HCT116 (cell line): ENCODE measurements at regions not wholly inside any gene's neighbourhood (a gene's known extent, or its start where the extent isn't known, plus 50 kb on each side); places are given as distances from the start of the nearest gene placed in this dataset.

ENCODE experiments used
- ATAC-seq: fragments of 200-7000 bp; cut with Tn5 transposase; 2 replicates; pipeline ENCODE4 v1.9.1; 2020; ENCODE audit warnings: mild to moderate bottlenecking, moderate library complexity
- BruUV-seq: library from RNA; stranded (reverse); fragments of 400-500 nt; replicated peaks from 2 replicates; lab custom pipeline; 2021; lab: Mats Ljungman, UMichigan
- CTCF ChIA-PET: fragments of 300-600 bp; sonication (Branson Sonifier 250); formaldehyde crosslinking; loops from one replicate; lab custom pipeline; 2021; ENCODE audit warnings: antibody characterized with exemption; lab: Charles Lee
- POLR2A ChIA-PET: fragments of 300-600, 350-600 bp; sonication (Branson Sonifier 250); formaldehyde crosslinking; loops from one replicate; lab custom pipeline; 2021; ENCODE audit warnings: antibody characterized with exemption; lab: Charles Lee
- RAD21 ChIA-PET, 2 experiments: fragments of 300-600 bp; sonication (Branson Sonifier 250); formaldehyde crosslinking; loops; one replicate each; lab custom pipeline; 2023; ENCODE audit warnings: low total read pairs in 2 of 2; ENCODE audit not compliant: uncharacterized antibody in 2 of 2, unreplicated experiment in 2 of 2, low non-redundant PET in 1 of 2; lab: Charles Lee
- DNase-seq: peaks from one replicate; pipeline ENCODE4 v3.0.0-alpha.2; 2010; ENCODE audit warnings: low read depth, low spot score
- H2AFZ ChIP-seq: fragments of 200-600 bp; shearing (Covaris generic), sonication (generic); 2 replicates; pipeline ENCODE4 v1.6.1; 2017; ENCODE audit warnings: low read depth, mixed run types, mixed read lengths, antibody characterized with exemption, low read length; ENCODE audit not compliant: poor library complexity, severe bottlenecking
- H3K27ac ChIP-seq: 2 replicates; pipeline ENCODE4 v1.5.1; 2012; ENCODE audit warnings: low read depth, low read length
- H3K27me3 ChIP-seq: fragments of 200-600 bp; sonication (generic); 2 replicates; pipeline ENCODE4 v1.6.1; 2016; ENCODE audit warnings: mixed run types, low read length, mixed read lengths; ENCODE audit not compliant: insufficient read depth
- H3K36me3 ChIP-seq, 2 experiments: fragments of 200-500 bp in 1 of 2; fragments of 200-600 bp in 1 of 2; sonication (Bioruptor generic) in 1 of 2; sonication (generic) in 1 of 2; 2 replicates each; pipeline versions ENCODE4 v1.5.1 to v1.6.1; 2014 to 2016; ENCODE audit warnings: low read length in 2 of 2, inconsistent platforms in 1 of 2, mixed read lengths in 1 of 2, mixed run types in 1 of 2; ENCODE audit not compliant: insufficient read depth in 2 of 2, control insufficient read depth in 1 of 2
- H3K4me1 ChIP-seq, 2 experiments: fragments of 200-600 bp in 1 of 2; sonication (generic) in 1 of 2; 2 replicates each; pipeline versions ENCODE4 v1.5.1 to v1.6.1; 2012 to 2017; ENCODE audit warnings: low read length in 2 of 2, inconsistent platforms in 1 of 2, mild to moderate bottlenecking in 1 of 2, mixed read lengths in 1 of 2, mixed run types in 1 of 2, moderate library complexity in 1 of 2; ENCODE audit not compliant: insufficient read depth in 2 of 2, control insufficient read depth in 1 of 2
- H3K4me2 ChIP-seq: fragments of 200-600 bp; sonication (generic); 2 replicates; pipeline ENCODE4 v1.6.1; 2017; ENCODE audit warnings: mixed run types, low read length, mixed read lengths
- H3K4me3 ChIP-seq, 2 experiments: fragments of 200-600 bp in 1 of 2; sonication (generic) in 1 of 2; replicated peaks in 1 of 2; 2 replicates each; pipeline ENCODE4 v1.5.1; 2011 to 2016; ENCODE audit warnings: low read length in 2 of 2, control low read depth in 1 of 2, low read depth in 1 of 2, mild to moderate bottlenecking in 1 of 2, mixed read lengths in 1 of 2, mixed run types in 1 of 2
- H3K79me2 ChIP-seq: fragments of 200-600 bp; sonication (generic); 2 replicates; pipeline ENCODE4 v1.6.1; 2017; ENCODE audit warnings: mild to moderate bottlenecking, mixed run types, low read length, moderate library complexity, mixed read lengths; ENCODE audit not compliant: insufficient read depth
- H3K9ac ChIP-seq: fragments of 200-600 bp; sonication (generic); 2 replicates; pipeline ENCODE4 v1.6.1; 2016; ENCODE audit warnings: low read length, mixed read lengths
- H3K9me2 ChIP-seq: fragments of 200-600 bp; sonication (generic), shearing (Covaris generic); 2 replicates; pipeline ENCODE4 v1.6.1; 2017; ENCODE audit warnings: mixed run types, mild to moderate bottlenecking, moderate library complexity; ENCODE audit not compliant: insufficient read depth
- H3K9me3 ChIP-seq, 2 experiments: fragments of 200-500 bp in 1 of 2; fragments of 200-600 bp in 1 of 2; sonication (Bioruptor generic) in 1 of 2; sonication (generic) in 1 of 2; 2 replicates each; pipeline ENCODE4 v1.6.1; 2014 to 2017; ENCODE audit warnings: low read length in 2 of 2, mixed read lengths in 2 of 2, inconsistent platforms in 1 of 2, low read depth in 1 of 2, mild to moderate bottlenecking in 1 of 2, mixed run types in 1 of 2, moderate library complexity in 1 of 2; ENCODE audit not compliant: control insufficient read depth in 1 of 2, insufficient read depth in 1 of 2
- H4K20me1 ChIP-seq: fragments of 200-600 bp; sonication (generic), shearing (Covaris generic); 2 replicates; pipeline ENCODE4 v1.6.1; 2017; ENCODE audit warnings: mixed run types, mild to moderate bottlenecking, moderate library complexity; ENCODE audit not compliant: insufficient read depth
- CBX3 ChIP-seq: IDR thresholded peaks from 2 replicates; pipeline ENCODE4 v1.6.1; 2012; ENCODE audit warnings: low read depth
- EGR1 ChIP-seq: IDR thresholded peaks from 2 replicates; pipeline ENCODE4 v1.6.1; 2012; ENCODE audit warnings: low read depth
- ELF1 ChIP-seq: IDR thresholded peaks from 2 replicates; pipeline ENCODE4 v1.6.1; 2012; ENCODE audit warnings: low read depth, borderline replicate concordance
- EZH2 ChIP-seq: fragments of 200-600 bp; sonication (generic); IDR thresholded peaks from 2 replicates; pipeline ENCODE4 v1.6.1; 2017; ENCODE audit warnings: antibody characterized with exemption, mixed run types
- EZH2phosphoT487 ChIP-seq: fragments of 200-600 bp; IDR thresholded peaks from 2 replicates; pipeline ENCODE4 v1.6.1; 2018; ENCODE audit warnings: antibody characterized with exemption, borderline replicate concordance
- JUND ChIP-seq: IDR thresholded peaks from 2 replicates; pipeline ENCODE4 v1.6.1; 2012
- POLR2A ChIP-seq: IDR thresholded peaks from 2 replicates; pipeline ENCODE4 v1.7.0; 2011; ENCODE audit warnings: borderline replicate concordance; ENCODE audit not compliant: insufficient read depth, insufficient read length; ENCODE audit errors: extremely low read depth
- POLR2AphosphoS5 ChIP-seq: IDR thresholded peaks from 2 replicates; pipeline ENCODE4 v1.6.1; 2011; ENCODE audit warnings: mild to moderate bottlenecking, low read depth, low read length, moderate library complexity
- RAD21 ChIP-seq: IDR thresholded peaks from 2 replicates; pipeline ENCODE4 v1.6.1; 2012; ENCODE audit warnings: low read depth, mild to moderate bottlenecking
- SIN3A ChIP-seq: IDR thresholded peaks from 2 replicates; pipeline ENCODE4 v1.6.1; 2012; ENCODE audit warnings: low read depth
- SRF ChIP-seq: IDR thresholded peaks from 2 replicates; pipeline ENCODE4 v1.6.1; 2012; ENCODE audit warnings: low read depth
- YY1 ChIP-seq: IDR thresholded peaks from 2 replicates; pipeline ENCODE4 v1.6.1; 2011; ENCODE audit warnings: low read length, low read depth, moderate library complexity, mild to moderate bottlenecking; ENCODE audit not compliant: insufficient replicate concordance; ENCODE audit errors: extremely low read depth
- intact Hi-C: fragments of 100-400 bp; cut with micrococcal nuclease; formaldehyde crosslinking; loops from 2 replicates; pipeline ENCODE4 v1.10.0; 2022
- TF ChIP-seq, protein P1 (sequence below): IDR thresholded peaks from 2 replicates; pipeline ENCODE4 v1.6.1; 2012
- TF ChIP-seq, protein P2 (sequence below): IDR thresholded peaks from 2 replicates; pipeline ENCODE4 v1.6.1; 2011; ENCODE audit warnings: mild to moderate bottlenecking, low read length, moderate library complexity; ENCODE audit not compliant: insufficient replicate concordance; ENCODE audit errors: extremely low read depth

GRCh38 chr1:208864366-208864965, 620.3 kb upstream of the PLXNA2 start:
- CTCF ChIA-PET = no interaction called here
- no peak overlapping the region for H3K4me2 ChIP-seq
- H3K36me3 ChIP-seq = no peaks in the 10 kb centered on the region
- H3K4me1 ChIP-seq = no peaks in the 10 kb centered on the region
- RAD21 ChIA-PET = no interaction called here
- H3K9me3 ChIP-seq = no peaks in the 10 kb centered on the region
- no peak overlapping the region for H2AFZ ChIP-seq
- H3K9ac ChIP-seq = no peak overlapping the region
- ATAC-seq (no peak), DNase-seq (no peak)
- no peaks in the 10 kb centered on the region for H3K9me2 ChIP-seq
- TF ChIP-seq RAD21 = no peak
- no peak for TF ChIP-seq SRF
- TF ChIP-seq, protein P1, sequence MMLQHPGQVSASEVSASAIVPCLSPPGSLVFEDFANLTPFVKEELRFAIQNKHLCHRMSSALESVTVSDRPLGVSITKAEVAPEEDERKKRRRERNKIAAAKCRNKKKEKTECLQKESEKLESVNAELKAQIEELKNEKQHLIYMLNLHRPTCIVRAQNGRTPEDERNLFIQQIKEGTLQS = no peak
- no peak for TF ChIP-seq YY1
- no peak for TF ChIP-seq EZH2phosphoT487
- TF ChIP-seq, protein P2, sequence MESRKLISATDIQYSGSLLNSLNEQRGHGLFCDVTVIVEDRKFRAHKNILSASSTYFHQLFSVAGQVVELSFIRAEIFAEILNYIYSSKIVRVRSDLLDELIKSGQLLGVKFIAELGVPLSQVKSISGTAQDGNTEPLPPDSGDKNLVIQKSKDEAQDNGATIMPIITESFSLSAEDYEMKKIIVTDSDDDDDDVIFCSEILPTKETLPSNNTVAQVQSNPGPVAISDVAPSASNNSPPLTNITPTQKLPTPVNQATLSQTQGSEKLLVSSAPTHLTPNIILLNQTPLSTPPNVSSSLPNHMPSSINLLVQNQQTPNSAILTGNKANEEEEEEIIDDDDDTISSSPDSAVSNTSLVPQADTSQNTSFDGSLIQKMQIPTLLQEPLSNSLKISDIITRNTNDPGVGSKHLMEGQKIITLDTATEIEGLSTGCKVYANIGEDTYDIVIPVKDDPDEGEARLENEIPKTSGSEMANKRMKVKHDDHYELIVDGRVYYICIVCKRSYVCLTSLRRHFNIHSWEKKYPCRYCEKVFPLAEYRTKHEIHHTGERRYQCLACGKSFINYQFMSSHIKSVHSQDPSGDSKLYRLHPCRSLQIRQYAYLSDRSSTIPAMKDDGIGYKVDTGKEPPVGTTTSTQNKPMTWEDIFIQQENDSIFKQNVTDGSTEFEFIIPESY = no peak
- no peak for TF ChIP-seq EGR1
- TF ChIP-seq ELF1 = no peak
- TF ChIP-seq POLR2AphosphoS5 = no peak
- no peak for TF ChIP-seq CBX3
- TF ChIP-seq POLR2A = no peak
- no peak for TF ChIP-seq SIN3A
- TF ChIP-seq EZH2 = no peak
- TF ChIP-seq JUND = no peak
- intact Hi-C loops = no loop called here
- no peak overlapping the region for H3K27ac ChIP-seq
- no peak overlapping the region for H3K4me3 ChIP-seq
- H3K79me2 ChIP-seq = no peaks in the 10 kb centered on the region
- POLR2A ChIA-PET = no interaction called here
- H3K27me3 ChIP-seq = no peaks in the 10 kb centered on the region; the same call in 1 of the 2 replicates
- H4K20me1 ChIP-seq = no peaks in the 10 kb centered on the region
- BruUV-seq = no TSS peak
